ENCODE measurements at regions not wholly inside any gene's neighbourhood (a gene's known extent, or its start where the extent isn't known, plus 50 kb on each side); places are given as distances from the start of the nearest gene placed in this dataset.

DNA sequence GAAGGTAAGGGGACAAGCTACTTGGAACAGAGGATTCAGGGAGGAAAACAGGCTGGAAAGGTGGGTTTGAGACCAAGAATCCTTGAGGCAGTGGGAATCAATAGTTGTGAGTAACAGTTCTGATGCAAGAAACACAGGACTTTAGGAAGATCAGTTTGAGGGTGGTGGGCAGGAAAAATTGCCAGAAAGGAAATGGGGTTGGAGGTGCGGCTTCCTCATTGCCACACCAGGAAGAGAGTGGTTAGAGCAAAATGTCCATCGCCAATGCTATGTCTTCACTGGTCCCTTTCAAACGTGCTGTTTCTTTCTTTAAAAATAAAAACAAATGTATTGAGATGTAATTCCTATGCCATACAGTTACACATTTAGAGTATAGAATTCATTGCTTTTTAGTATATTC, 57.1 kb upstream of the NOCT start:
- no peak overlapping the region for H3K4me3 ChIP-seq (ENCODE audit: control insufficient read depth, low read depth, low read length)
- TF ChIP-seq, protein P1, sequence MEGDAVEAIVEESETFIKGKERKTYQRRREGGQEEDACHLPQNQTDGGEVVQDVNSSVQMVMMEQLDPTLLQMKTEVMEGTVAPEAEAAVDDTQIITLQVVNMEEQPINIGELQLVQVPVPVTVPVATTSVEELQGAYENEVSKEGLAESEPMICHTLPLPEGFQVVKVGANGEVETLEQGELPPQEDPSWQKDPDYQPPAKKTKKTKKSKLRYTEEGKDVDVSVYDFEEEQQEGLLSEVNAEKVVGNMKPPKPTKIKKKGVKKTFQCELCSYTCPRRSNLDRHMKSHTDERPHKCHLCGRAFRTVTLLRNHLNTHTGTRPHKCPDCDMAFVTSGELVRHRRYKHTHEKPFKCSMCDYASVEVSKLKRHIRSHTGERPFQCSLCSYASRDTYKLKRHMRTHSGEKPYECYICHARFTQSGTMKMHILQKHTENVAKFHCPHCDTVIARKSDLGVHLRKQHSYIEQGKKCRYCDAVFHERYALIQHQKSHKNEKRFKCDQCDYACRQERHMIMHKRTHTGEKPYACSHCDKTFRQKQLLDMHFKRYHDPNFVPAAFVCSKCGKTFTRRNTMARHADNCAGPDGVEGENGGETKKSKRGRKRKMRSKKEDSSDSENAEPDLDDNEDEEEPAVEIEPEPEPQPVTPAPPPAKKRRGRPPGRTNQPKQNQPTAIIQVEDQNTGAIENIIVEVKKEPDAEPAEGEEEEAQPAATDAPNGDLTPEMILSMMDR (conservative IDR thresholded peaks at IDR 0.05; ENCODE audit: control insufficient read depth, insufficient read depth, low read depth, low read length) = no peak
- DNase-seq (ENCODE audit: low read depth) = no peak

GRCh38 chr4:138957302-138957701, 58.3 kb upstream of the NOCT start:
- H3K4me3 ChIP-seq (ENCODE audit: control insufficient read depth, low read depth, low read length) = no peak overlapping the region
- DNase-seq (ENCODE audit: low read depth) = no peak
- TF ChIP-seq, protein P1 (conservative IDR thresholded peaks at IDR 0.05; ENCODE audit: control insufficient read depth, insufficient read depth, low read depth, low read length) = no peak

- TF ChIP-seq, protein P1 (conservative IDR thresholded peaks at IDR 0.05; ENCODE audit: control insufficient read depth, insufficient read depth, low read depth, low read length) = no peak
- no peak for DNase-seq (ENCODE audit: low read depth)
- no peak overlapping the region for H3K4me3 ChIP-seq (ENCODE audit: control insufficient read depth, low read depth, low read length)
These were observed 61.2 kb upstream of the NOCT start for GRCh38 chr4:138954428-138954827.

- H3K4me3 ChIP-seq (ENCODE audit: control insufficient read depth, low read depth, low read length) = no peak overlapping the region
- DNase-seq (ENCODE audit: low read depth) = peak; percentile 92
- TF ChIP-seq, protein P1 (conservative IDR thresholded peaks at IDR 0.05; ENCODE audit: control insufficient read depth, insufficient read depth, low read depth, low read length) = no peak
These were observed 61.6 kb upstream of the NOCT start for GRCh38 chr4:138953961-138954371.

DNA sequence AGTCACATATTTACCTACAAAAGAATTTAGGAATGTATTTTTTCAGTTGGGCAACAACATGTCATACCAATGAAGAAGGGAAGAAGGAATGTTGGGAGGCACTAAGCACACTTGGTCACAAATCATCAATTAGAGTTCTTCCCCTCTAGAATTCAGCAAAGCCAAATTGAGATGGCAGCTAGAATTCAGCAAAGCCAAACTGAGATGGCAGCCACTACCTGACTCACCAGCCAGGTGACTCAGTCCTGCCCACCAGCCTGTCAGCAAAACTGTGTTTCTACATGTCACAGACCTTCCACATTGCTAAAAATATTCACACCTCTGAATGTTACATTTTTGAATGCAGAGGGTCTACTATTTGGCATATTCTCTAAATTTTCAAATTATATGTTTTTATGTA, 63.2 kb upstream of the NOCT start:
- peak; percentile 19 for DNase-seq (ENCODE audit: low read depth)
- TF ChIP-seq, protein P1 (conservative IDR thresholded peaks at IDR 0.05; ENCODE audit: control insufficient read depth, insufficient read depth, low read depth, low read length) = no peak

DNA sequence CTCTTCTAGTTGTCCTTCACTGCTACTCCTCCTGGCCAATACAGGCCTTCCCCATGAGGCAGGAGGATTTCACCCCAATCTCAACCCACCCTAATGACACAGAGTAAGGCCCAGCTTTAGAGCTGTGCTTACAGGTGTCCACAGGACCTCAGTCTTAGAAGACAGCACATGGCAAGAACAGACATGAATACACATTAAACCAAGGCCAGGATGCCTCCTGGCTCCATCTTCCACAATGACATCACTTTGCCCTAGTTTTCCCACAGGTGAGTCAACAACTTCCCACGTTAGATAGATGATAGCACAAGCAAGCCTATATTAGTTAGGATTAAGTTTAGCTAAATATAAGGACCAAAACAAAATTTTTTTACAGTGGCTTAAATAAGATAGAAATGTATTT, 63.8 kb upstream of the NOCT start:
- DNase-seq (ENCODE audit: low read depth) = no peak
- H3K4me3 ChIP-seq (ENCODE audit: control insufficient read depth, low read depth, low read length) = no peak overlapping the region
- TF ChIP-seq, protein P1 (conservative IDR thresholded peaks at IDR 0.05; ENCODE audit: control insufficient read depth, insufficient read depth, low read depth, low read length) = no peak

More for the DNA sequence above, 63.2 kb upstream of the NOCT start:
- H3K4me3 ChIP-seq (ENCODE audit: control insufficient read depth, low read depth, low read length) = no peak overlapping the region

GRCh38 chr4:138949866-138950265, 65.7 kb upstream of the NOCT start:
- TF ChIP-seq, protein P1 (conservative IDR thresholded peaks at IDR 0.05; ENCODE audit: control insufficient read depth, insufficient read depth, low read depth, low read length) = no peak
- H3K4me3 ChIP-seq (ENCODE audit: control insufficient read depth, low read depth, low read length) = no peak overlapping the region
- no peak for DNase-seq (ENCODE audit: low read depth)

Data from fibroblast of mammary gland (primary cell).